A172 (cell line): ENCODE measurements at regions not wholly inside any gene's neighbourhood (a gene's known extent, or its start where the extent isn't known, plus 50 kb on each side); places are given as distances from the start of the nearest gene placed in this dataset.

Experiments
- DNase-seq: peaks from one replicate; pipeline ENCODE4 v3.0.0-alpha.2; 2015; ENCODE audit warnings: low spot score

DNA sequence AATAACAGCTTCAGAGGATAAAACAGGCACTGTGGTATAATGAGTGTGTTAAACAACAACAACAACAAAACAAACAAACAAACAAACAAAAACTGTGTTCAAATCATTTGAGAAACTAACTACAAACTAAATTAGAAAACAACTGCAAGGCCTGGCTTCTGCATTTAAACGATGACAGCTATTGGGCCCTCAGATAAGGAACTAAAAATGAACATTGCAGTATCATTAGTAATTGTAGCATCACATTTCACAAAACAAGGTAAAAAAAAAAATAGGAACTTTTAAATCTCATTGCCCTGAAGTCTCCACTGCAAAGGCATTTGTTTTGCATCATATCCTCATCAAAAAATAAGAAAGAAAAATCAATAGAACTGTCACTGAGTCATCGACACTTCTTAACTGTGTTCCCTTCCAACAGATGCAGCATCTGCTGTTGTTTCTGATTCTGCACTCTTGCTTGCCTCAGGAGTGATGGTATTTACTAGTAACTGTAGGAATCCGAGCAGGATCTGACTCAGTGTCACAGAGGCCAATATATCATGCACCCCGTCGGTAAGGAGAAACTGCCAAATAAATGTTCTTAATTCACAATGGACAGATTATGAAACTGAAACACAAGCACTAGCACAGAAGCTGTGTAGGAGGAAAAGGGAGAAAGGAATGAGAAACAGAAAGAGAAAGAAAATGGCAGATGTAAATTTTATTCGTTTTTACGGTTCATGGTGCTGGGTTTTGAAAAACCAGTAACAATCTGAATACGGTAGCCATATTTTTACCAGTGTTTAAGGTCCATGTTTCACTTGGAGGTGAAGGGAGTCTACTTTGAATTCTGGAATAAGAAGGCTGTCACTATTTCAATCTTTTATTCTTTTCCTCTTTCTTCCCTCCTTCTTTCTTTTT lies 365.7 kb upstream of the EPHA7 start:
- DNase-seq: peak; percentile 80

DNA sequence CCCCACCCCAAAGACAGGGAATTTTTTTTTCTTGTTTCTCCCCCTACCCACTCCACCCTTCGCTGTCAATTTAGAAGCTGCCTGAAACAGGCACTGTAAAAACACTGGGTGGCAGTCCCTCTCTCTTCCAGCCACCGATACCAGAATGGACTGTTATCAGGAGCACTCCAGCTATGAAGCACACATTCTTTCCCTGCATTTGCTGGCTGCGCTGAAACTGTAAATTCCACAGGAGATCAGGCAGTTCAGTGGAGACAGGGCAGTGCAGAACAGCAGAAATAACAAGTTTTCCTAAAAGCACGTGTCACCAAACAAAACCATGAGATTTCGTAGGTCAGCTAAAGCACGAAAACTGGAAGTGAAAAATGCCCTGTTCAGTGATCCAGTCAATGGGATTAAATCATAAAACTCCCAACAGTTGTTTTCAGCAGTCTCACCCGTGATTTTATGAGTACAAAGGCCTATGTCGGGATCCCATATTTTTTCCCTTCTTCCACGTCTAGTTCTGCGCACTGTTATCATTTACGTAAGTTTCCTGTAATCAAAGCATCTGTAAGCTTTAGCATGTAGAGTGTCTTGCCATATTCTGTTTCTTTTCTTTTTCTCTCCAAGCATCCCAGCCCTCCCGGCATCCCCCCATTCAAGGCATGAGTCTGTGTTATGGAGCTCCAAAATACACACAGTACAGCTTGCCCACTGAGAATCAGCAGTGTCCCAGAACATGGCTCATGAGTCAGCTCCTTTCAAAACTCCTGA lies 359.9 kb upstream of the EPHA7 start:
- no peak for DNase-seq

DNA sequence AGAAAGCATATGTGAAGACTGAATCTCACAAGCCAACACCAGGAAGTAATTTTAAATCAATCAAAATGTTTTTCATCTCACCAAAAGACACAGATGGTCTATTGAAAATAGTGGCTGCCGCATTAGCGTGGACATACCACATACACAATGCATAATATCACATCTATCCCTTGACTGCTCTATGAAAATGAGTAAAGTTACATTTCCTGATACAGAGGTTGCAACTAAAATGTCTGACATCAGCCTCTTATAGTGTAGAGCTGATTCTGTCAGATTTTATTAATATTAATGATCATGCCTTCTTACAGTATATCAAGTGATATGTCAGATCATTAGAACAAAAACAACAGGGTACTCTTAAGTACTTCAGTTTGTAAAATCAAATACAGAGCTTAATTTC lies 339.8 kb upstream of the EPHA7 start:
- DNase-seq: no peak

DNA sequence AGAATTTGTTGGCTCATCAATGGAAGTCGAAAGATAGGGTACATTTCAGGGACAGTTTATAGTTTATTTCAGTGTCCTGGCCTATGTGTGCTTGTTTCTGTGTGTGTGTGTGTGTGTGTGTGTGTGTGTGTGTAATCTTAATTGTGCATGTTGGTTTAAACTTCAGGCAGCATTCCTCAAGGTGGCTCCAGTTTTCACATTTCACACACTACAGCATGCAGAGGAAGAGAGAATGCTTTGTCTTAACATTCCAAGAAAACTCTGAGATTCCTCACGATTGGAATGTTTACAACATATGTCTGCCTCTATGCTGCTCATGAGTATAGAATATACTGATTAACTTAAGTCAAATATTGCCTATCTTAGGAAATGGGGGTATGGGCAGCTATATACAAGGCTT lies 332.6 kb upstream of the EPHA7 start:
- no peak for DNase-seq

DNA sequence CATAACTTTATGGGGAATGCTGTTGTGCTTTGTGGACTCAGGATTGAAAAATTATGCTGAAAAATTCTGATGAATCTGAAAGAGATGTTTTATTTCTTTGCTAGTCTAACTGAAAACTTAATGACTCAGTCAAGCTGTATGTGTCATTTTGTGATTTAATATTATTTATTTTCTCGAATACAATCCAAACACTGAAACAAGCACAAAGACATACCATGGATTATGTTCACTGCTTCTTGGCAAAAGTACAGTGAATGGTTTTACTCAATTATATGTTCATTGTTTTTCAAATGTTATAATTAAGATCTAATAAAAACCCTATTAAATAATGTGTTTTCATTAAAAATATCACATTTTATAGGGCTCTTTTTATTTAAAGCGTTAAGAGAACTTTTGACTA lies 330.6 kb upstream of the EPHA7 start:
- DNase-seq: no peak

DNA sequence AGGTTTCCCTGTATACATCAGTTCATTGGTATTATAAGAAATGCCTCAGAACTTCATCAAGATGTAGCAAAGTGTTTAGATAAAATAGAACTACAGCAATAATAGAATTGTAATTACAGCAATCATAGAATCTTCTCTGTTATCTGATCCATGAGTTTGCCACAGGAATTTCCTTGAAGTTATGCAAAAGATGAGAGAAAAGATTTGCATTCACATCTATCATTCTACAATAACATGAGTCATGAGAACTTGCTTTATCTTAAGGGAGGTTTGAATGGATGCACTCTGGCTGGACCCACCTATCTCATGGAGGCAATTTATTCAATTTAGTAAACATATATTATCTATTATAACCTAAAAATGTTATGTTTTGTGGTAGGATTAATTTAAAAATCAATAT lies 329.8 kb upstream of the EPHA7 start:
- DNase-seq: peak; percentile 2

DNA sequence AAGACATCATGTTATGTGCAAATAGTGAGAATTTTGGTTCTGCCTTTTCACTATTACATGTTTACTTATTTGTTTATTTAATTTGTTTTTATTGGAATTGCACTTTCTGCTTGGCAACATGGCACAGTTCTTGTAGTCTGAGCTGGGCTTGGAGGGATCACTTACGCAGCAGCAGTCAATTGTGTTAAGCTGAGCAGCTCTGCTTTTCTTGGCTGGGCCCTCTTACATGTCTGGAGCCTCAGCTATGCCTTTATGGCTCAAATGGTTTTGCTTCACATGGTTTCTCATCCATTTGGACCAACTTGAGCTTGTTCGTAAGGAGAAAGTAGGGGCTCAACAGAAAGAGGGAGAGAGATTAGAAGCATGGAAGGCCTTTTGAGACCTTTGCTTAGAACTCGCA lies 327.5 kb upstream of the EPHA7 start:
- DNase-seq: no peak

DNA sequence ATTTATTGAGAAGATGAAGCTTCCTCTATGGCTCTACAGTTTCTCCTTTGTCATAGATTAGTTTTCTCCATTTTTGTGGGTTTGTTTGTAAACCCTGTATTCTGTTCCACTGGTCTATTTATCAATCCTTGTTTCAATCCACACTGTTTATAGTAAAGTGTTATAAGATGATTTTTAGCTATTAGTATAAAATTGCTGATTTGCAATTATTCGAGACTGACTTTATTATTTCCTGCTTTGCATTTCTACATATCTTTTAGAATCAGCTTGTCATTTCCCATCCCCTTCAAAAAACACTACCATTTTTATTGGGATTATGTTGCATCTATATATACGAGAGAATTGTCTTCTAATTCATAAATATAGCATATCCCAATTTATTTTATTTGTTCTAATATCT lies 325.9 kb upstream of the EPHA7 start:
- no peak for DNase-seq

DNA sequence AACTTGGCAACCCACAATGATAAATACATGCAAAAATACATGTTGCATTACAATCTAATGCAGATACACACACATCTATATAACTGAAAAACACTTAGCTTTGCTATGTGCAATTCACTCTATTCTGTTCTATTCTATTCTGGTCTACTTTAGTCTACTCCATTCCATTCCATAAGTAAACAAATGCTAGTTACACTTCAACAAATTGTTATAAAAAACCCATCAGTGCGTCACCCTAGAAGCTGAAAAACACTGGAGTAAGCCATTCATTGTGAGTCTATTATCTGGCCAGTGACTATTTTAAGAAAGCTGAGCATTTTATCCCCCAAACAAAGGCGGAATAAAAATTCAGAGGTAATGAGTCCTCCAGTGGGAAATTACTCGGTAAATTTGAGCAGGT lies 315.7 kb upstream of the EPHA7 start:
- no peak for DNase-seq

DNA sequence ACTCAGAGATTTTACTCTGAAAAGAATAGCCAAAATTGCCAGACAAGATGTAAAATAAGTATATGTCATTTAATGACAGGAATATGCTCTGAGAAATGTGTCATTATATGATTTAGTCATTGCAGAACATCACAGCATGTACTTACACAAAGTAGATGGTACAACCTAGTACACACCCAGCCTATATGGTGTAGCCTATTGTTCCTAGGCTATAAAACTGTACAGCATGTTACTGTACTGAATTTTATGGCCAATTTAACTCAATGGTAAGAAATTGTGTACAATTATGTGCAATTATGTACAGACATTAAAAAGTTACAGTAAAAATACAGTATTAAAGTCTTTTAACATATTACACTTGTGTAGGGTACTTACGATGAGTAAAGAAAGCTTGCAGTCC lies 311.9 kb upstream of the EPHA7 start:
- DNase-seq: no peak

DNA sequence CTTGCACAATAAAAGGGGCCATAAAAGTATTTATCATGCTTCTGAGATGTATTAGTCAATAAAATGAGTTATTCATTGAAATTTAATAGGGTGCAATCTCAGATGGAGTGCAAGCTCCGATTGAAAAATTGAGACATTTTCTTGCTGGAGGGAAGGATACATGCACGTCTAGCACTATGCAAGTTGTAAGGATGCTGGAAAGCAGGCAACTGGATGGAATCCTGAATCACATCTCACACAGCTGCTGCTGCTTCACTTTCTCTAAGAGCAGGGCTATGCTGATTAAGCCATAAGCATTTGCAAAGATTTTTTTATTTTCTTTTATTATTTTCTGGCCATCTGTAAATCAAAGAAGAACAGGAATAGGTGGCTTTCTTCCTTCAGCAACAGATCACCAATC lies 308.8 kb upstream of the EPHA7 start:
- DNase-seq: no peak

DNA sequence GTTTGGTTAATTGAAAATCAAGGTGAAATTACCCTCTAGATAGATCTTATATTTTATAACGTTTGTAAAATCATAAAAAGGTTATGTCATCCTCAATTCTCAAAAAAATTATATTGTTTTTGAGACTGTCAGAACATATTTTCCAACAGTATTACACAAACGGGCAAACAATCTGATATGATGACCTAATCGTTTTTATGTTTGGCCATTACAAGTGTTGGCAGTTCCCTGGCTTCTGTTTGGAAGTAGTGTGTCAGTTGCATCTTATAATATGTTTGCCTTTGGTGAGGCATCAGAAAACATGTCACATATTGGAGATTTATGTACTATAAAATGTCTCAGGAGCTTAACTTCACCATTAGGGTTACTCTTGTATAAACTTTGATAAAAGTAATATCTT lies 308.1 kb upstream of the EPHA7 start:
- no peak for DNase-seq

DNA sequence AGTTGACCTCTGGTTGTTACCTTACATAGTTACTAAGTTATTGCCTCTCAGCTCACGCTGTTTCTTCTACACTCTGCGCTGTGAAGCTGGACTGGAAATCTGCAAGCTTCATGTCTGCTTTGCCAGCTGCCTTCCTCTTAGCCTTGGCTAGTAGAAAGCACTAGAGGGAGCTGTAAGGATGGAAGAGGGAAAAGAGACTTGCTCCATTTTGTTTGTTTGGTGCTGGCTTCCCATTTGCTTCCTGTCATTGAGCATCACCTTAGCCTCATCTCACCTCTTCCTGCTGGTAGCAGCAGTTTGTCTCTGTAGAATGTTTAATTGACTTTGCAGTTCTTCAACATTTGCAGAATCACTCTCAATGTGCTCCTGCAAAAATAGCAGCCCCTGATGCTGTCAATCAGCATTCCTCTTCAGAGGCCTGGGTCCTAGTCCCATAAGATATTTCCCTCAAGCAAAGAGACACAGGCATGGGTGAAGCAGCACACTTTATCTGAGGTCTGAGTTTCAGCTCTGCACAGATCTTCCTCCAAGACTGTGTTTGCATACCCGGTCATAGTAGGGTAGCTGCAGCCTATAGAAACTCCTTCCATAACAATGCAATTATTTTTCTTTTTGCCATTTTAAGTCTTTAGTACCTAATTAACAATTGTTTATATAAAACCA lies 302.2 kb upstream of the EPHA7 start:
- peak; percentile 46 for DNase-seq

DNA sequence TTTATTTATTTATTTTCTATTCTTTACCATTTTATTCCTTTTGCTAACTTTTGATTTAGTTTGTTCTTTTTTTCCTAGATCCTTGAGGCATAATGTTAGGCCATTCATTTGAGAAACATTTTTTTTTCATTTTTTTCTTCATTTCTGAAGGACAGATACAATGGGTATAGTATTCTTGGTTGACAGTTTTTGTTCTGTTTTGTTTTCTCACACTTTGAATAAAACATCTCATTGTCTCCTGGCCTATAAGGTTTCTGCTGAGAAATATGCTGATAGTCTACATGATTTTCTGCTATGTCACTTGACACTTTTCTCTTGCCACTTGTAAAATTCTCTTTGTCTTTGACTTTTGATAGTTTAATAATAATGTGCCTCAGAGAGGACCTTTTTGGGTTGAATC lies 294.6 kb upstream of the EPHA7 start:
- no peak for DNase-seq

DNA sequence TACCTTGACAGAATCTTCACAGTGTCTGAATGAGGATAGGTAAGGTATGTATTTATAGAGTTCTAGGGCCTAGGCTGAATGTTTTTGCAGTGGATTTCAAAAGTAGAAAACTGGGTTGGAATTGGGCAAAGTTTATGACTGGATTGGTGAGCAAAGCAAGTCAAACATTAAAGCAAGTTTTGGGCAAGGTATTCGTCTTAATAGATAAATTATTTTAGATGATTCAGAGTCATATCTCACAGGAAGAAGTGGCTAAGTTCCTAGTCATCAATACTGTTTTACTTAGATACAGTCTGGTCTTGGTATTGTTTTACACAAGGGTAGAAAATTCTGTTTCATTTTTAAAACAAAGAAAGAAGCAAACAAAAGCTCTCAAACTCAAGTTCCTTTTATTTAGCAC lies 284.1 kb upstream of the EPHA7 start:
- DNase-seq: no peak

DNA sequence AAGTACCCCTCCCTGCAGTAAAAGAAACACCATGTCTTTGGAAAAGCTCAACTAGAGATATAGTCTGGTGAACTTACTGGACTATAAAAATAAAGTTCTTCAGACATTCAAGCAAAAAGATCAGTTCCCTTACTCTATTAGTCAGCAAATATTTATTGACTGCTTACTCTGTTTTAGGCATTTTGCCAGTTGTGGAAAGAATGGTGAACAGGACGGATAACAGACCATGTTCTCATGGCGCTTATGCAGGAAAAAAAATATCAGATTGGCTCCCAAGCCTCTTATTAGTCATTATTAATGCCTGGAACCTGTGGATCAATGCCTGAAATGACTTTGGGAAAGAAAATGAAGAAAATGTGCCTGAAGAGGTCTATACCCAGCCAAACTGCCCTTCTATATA lies 282.2 kb upstream of the EPHA7 start:
- no peak for DNase-seq

DNA sequence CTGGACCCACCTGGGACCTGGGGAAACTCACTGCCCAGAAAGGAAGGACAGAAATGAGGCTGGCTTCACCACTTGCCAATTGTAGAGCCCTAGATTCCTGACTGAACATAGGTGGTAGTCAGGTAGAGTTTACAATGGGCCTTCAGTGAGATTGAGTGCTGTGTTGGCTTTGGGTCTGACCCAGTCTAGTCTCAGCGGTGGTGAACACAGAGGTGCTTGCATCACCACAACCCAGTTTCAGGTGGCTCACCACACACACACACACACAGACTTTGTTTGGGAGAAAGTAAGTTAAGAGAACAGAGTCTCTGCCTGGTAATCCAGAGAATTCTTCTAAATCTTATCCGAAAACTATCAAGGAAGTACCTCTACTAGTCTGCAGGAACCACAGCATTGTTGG lies 266.1 kb upstream of the EPHA7 start:
- no peak for DNase-seq

DNA sequence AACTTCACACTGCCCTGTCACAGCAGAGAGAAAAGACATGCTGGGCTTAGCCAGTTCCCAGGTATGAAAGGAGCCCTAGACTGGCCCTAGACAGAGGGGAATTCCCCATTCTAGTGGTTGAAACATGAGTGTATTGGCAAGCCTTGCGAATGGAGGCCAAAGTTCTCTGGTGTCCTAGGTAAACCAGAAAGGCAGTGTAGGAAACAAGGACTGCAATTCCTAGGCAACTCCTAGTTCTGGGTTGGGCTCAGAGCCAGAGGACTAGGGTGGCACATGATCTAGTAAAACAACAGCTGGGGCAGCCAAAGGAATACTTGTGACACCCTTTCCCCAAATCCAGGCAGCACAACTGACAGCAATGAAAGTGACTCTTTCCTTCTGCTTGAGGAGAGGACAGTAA lies 265.0 kb upstream of the EPHA7 start:
- DNase-seq: no peak

DNA sequence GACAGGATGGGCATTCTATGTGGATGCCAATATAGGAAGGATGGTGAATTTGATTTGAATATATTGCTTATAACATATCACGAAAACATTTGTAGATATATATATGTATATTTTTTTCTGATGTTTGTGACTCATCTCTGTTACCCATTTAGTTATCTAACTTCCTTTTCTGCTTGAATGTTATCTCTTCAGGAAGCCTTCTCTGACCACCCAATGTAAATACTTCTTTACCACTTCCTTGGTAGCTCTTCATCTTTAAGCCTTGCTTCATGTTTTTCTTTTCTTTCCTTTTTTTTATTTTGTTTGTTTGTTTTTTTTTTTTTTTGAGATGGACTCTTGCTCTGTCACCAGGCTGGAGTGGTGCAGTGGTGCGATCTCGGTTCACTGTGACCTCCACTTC lies 260.5 kb upstream of the EPHA7 start:
- peak; percentile 27 for DNase-seq

DNA sequence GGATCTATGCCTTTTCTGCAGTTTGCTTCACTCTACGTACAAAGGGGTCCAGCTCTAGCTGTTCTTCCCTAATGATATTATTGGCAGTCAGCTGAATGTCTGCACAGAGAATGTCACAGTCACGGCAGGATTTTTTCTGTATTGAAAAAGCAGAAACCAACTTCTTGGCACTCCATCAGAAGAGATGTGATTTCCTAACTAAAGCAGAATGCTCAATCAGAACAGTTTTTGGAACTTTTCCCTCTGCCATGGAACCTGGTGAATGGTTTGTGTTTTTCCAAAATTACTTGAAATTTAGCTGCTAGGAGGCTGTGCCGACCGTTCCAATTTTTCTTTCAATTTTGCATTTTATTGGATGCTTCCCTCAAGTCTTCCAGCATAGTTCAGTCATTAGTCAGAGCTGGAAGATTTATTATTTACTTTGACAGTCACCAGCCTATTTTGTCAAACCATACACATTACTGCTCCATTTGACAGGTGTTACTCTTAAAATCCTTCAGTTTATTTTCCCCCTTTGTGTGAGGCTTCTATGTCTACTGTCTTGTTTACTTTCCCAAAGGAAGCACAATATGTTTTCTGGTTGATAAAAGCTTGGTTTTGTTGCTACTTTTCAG lies 259.6 kb upstream of the EPHA7 start:
- DNase-seq: peak; percentile 30

DNA sequence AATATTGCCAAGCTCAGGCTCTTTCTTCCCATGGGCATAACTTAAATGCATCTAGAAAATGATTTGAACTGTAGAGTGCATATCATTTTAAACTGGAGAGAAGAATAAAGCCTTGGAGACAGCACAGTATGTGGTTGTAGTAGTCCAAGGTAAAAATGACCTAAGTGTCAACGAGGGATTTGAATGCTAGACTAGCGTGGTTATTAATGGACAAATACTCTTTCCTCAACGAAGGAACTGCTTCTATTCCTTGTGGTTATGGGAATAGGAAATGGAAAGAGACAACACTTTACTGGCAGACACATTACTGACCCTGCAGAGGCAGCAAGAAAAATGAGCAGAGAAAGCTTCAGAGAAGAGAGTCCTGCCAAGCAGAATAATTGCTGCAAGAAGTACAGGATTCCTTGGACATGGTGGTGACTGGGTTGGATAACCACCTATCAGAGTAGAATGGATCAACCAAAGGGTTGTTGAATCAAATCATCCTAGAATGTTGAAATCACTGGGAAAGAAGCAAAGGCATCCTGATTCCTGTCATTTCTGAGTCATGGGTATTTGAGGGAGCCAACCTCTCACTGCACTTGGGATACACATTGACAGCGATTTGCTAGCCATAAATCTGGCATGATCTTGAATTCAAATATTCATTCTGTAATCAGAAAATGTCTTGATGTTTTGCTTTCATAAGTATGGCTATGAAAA lies 258.1 kb upstream of the EPHA7 start:
- no peak for DNase-seq

DNA sequence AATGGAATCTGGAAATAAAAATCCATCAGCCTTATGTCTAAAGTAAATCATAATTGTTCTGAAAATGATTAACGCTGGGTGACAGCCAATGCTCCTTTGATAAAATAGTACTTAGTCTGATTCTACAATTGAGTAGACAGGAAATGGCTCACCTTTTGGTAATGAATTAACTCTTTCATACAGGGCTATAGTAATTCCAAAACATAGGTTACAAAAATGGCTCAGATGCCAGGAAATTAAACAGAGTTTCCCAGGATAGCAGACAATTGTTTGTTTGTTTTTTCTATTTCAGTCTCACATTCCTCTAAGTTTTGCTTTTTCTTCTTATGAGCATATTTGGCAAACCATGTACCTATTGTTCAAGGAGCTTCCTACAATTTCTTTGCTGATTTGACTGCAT lies 257.2 kb upstream of the EPHA7 start:
- DNase-seq: no peak
